ENCODE measurements at regions not wholly inside any gene's neighbourhood (a gene's known extent, or its start where the extent isn't known, plus 50 kb on each side); places are given as distances from the start of the nearest gene placed in this dataset.

DNA sequence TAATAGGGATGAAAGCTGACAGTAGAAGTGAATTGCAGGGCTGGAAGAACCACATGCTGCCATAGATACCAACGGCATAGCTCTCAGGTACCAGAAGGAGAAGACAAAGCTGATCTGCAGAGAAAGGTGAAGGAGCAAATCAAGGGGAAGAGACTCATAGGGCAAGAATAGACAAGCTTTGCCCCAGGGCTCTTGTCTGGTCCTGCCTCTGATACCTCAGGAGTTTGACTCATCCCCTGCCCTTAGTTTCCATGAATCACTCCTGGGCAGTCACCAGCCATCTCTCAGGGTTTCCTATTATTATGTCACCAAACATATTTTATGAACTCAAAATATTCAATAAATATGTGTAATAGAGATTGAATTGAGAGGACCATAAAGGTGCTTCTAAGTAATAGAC is 800.9 kb downstream of the DNAH5 start:
- Histone ChIP-seq H3K4me3 (ENCODE audit: control insufficient read depth in 1 of 7, extremely low read depth in 1 of 7, insufficient read depth in 4 of 7, low read depth in 2 of 7, low read length in 6 of 7) (no peak overlapping the region), H3K27ac (ENCODE audit: insufficient read depth in 1 of 2, low read depth in 1 of 2, low read length in 2 of 2, poor library complexity in 1 of 2, severe bottlenecking in 2 of 2) (no peak overlapping the region), H3K4me1 (ENCODE audit: control extremely low read depth in 1 of 4, control insufficient read depth in 4 of 4, insufficient read depth in 4 of 4, low read length in 3 of 4) (no peaks in the 10 kb centered on the region), H3K9me3 (ENCODE audit: control extremely low read depth in 1 of 5, control insufficient read depth in 4 of 5, insufficient read depth in 2 of 5, low read depth in 1 of 5, low read length in 4 of 5) (peaks cover 0 to 6% (median 2%) of the 10 kb centered on the region in 5 experiments), H3K36me3 (ENCODE audit: control insufficient read depth in 4 of 4, insufficient read depth in 4 of 4, low read length in 3 of 4) (no peaks in the 10 kb centered on the region), H3K27me3 (replicated peaks in 2 of 5; ENCODE audit: control insufficient read depth in 4 of 5, insufficient read depth in 5 of 5, low read length in 4 of 5) (no peaks in the 10 kb centered on the region)
- POLR2A ChIA-PET, result no interaction called here
- no peak for DNase-seq
- WGBS (ENCODE audit: insufficient coverage), result 100% methylated on average over 1 of the region's 1 CpG
- CTCF ChIA-PET, result no interaction called here

DNA sequence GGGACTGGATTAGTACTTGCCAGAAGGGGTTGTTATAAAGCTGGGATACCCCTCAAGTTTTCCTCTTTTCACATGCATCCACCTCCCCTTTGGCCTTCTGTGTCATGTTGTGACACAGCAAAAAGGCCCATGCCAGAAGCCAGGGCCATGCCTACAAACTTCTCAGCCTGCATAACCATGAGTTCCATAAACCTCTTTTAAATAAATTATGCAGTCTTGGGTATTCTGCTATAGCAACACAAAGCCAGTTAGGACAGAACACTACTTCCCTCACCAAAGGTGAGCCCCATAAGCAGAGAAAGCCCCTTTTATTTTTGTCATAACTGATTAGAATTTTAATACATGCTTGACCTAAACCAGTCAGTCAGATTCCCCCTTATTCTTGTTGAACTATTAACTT is 801.3 kb downstream of the DNAH5 start:
- Histone ChIP-seq H3K4me1 (ENCODE audit: control extremely low read depth in 1 of 4, control insufficient read depth in 4 of 4, insufficient read depth in 4 of 4, low read length in 3 of 4) (no peaks in the 10 kb centered on the region), H3K36me3 (ENCODE audit: control insufficient read depth in 4 of 4, insufficient read depth in 4 of 4, low read length in 3 of 4) (no peaks in the 10 kb centered on the region), H3K27me3 (replicated peaks in 2 of 5; ENCODE audit: control insufficient read depth in 4 of 5, insufficient read depth in 5 of 5, low read length in 4 of 5) (no peaks in the 10 kb centered on the region), H3K27ac (ENCODE audit: insufficient read depth in 1 of 2, low read depth in 1 of 2, low read length in 2 of 2, poor library complexity in 1 of 2, severe bottlenecking in 2 of 2) (no peak overlapping the region), H3K4me3 (ENCODE audit: control insufficient read depth in 1 of 7, extremely low read depth in 1 of 7, insufficient read depth in 4 of 7, low read depth in 2 of 7, low read length in 6 of 7) (no peak overlapping the region), H3K9me3 (ENCODE audit: control extremely low read depth in 1 of 5, control insufficient read depth in 4 of 5, insufficient read depth in 2 of 5, low read depth in 1 of 5, low read length in 4 of 5) (peaks cover 0 to 3% (median 0%) of the 10 kb centered on the region in 5 experiments)
- no peak for DNase-seq
- ChIA-PET CTCF (no interaction called here), POLR2A (no interaction called here)

DNA sequence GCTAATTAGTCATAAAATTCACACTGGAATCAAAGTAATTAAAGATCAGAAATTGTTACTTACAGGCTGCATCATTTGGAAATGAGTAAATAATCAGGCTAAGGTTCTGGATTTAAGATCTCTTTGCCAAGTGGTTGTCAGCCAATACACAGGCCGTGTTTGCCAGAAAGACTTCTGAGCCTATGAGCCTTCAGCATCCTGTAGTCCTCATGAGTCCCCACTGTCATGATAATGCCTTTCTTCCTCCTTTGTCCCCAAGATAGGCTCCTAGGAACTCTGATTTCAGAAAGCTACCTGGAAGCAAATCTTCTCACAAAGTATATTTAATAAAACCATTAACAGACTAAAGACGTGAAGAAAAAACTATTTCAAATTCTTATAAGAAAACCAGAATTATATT is 810.5 kb downstream of the DNAH5 start:
- Histone ChIP-seq H3K27me3 (replicated peaks in 2 of 5; ENCODE audit: control insufficient read depth in 4 of 5, insufficient read depth in 5 of 5, low read length in 4 of 5) (no peaks in the 10 kb centered on the region), H3K4me3 (ENCODE audit: control insufficient read depth in 1 of 7, extremely low read depth in 1 of 7, insufficient read depth in 4 of 7, low read depth in 2 of 7, low read length in 6 of 7) (no peak overlapping the region), H3K9me3 (ENCODE audit: control extremely low read depth in 1 of 5, control insufficient read depth in 4 of 5, insufficient read depth in 2 of 5, low read depth in 1 of 5, low read length in 4 of 5) (peaks cover 0 to 3% (median 0%) of the 10 kb centered on the region in 5 experiments), H3K4me1 (ENCODE audit: control extremely low read depth in 1 of 4, control insufficient read depth in 4 of 4, insufficient read depth in 4 of 4, low read length in 3 of 4) (peaks cover 0 to 9% (median 6%) of the 10 kb centered on the region in 4 experiments), H3K36me3 (ENCODE audit: control insufficient read depth in 4 of 4, insufficient read depth in 4 of 4, low read length in 3 of 4) (no peaks in the 10 kb centered on the region), H3K27ac (ENCODE audit: insufficient read depth in 1 of 2, low read depth in 1 of 2, low read length in 2 of 2, poor library complexity in 1 of 2, severe bottlenecking in 2 of 2) (no peak overlapping the region)
- WGBS (ENCODE audit: insufficient coverage), result 100% methylated on average over 2 of the region's 2 CpGs
- POLR2A ChIA-PET, result no interaction called here
- no peak for DNase-seq
- CTCF ChIA-PET, result no interaction called here

DNA sequence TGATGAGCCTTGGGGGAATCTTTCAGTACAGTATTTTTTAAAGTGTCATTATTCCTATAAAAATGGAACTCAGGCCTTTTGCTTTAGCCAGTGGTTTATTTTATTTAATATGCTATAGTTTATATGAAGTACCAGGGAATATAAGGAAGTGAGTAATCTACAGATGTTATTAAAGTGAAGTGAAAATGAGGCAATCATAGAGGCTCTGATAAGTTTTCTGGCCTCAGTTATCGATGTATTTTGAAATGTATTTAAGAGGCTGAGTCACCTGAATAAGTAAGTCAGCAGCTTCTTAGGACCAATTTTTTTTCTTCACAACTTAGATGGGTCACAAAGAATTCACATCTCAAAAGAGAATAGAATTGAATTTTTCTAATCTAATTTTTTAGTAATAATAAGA is 829.0 kb downstream of the DNAH5 start:
- Histone ChIP-seq H3K4me1 (ENCODE audit: control extremely low read depth in 1 of 4, control insufficient read depth in 4 of 4, insufficient read depth in 4 of 4, low read length in 3 of 4) (no peaks in the 10 kb centered on the region), H3K27me3 (replicated peaks in 2 of 5; ENCODE audit: control insufficient read depth in 4 of 5, insufficient read depth in 5 of 5, low read length in 4 of 5) (no peaks in the 10 kb centered on the region), H3K27ac (ENCODE audit: insufficient read depth in 1 of 2, low read depth in 1 of 2, low read length in 2 of 2, poor library complexity in 1 of 2, severe bottlenecking in 2 of 2) (no peak overlapping the region), H3K9me3 (ENCODE audit: control extremely low read depth in 1 of 5, control insufficient read depth in 4 of 5, insufficient read depth in 2 of 5, low read depth in 1 of 5, low read length in 4 of 5) (no peaks in the 10 kb centered on the region), H3K4me3 (ENCODE audit: control insufficient read depth in 1 of 7, extremely low read depth in 1 of 7, insufficient read depth in 4 of 7, low read depth in 2 of 7, low read length in 6 of 7) (no peak overlapping the region), H3K36me3 (ENCODE audit: control insufficient read depth in 4 of 4, insufficient read depth in 4 of 4, low read length in 3 of 4) (no peaks in the 10 kb centered on the region)
- no CpG with 5 or more reads among the region's 1 CpG for WGBS (ENCODE audit: insufficient coverage)
- ChIA-PET POLR2A (interaction anchor here (0.5 kb wide), 1 partner anchor 225 kb away, joined by 3 read pairs; no protein-coding TSS in a partner anchor), CTCF (no interaction called here)
- DNase-seq, result no peak

DNA sequence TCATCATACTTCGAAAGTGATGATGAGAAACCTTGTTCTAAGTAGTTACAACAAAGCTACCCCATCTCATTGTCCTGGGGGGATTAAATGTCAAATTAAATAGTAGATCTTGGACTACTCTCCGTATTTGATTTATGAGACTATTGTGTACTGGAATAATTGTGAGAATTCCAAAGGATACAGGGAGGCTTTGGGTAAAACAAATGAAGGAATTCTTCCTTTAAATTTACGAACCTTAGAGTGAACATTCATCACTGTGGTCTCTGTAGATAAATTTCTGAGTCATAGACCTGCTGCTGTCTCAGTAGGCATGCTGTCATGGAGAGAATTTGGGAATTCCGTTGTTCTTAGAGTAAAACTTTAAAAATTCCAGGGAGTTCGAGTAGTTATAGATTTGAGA is 836.2 kb downstream of the DNAH5 start:
- H3K36me3 ChIP-seq (ENCODE audit: control insufficient read depth in 4 of 4, insufficient read depth in 4 of 4, low read length in 3 of 4), result no peaks in the 10 kb centered on the region
- no peak overlapping the region for H3K4me3 ChIP-seq (ENCODE audit: control insufficient read depth in 1 of 7, extremely low read depth in 1 of 7, insufficient read depth in 4 of 7, low read depth in 2 of 7, low read length in 6 of 7)
- WGBS (ENCODE audit: insufficient coverage), result 94% methylated on average over 2 of the region's 5 CpGs
- ChIA-PET CTCF (no interaction called here), POLR2A (no interaction called here)
- no peaks in the 10 kb centered on the region for H3K4me1 ChIP-seq (ENCODE audit: control extremely low read depth in 1 of 4, control insufficient read depth in 4 of 4, insufficient read depth in 4 of 4, low read length in 3 of 4)
- DNase-seq, result no peak
- H3K27me3 ChIP-seq (replicated peaks in 2 of 5; ENCODE audit: control insufficient read depth in 4 of 5, insufficient read depth in 5 of 5, low read length in 4 of 5), result no peaks in the 10 kb centered on the region
- no peak overlapping the region for H3K27ac ChIP-seq (ENCODE audit: insufficient read depth in 1 of 2, low read depth in 1 of 2, low read length in 2 of 2, poor library complexity in 1 of 2, severe bottlenecking in 2 of 2)
- H3K9me3 ChIP-seq (ENCODE audit: control extremely low read depth in 1 of 5, control insufficient read depth in 4 of 5, insufficient read depth in 2 of 5, low read depth in 1 of 5, low read length in 4 of 5), result no peaks in the 10 kb centered on the region

DNA sequence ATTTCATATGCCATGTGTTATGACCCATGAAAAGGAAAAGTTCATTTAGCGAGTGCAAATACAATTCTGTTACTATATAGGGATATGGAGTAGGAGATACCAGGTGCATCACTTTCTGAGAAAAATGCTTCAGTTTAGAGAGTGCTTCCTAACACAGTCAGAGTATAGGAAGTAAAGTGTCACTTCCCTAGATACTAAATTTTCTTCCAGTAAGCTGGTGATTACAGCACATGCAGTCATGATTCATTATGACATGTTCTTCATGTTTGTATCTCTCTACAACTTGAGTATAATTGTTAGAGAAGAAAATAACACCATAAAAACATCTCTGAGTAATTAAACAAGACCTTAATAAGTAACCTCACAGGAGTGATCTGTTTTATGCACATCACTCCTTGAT is 837.0 kb downstream of the DNAH5 start:
- no CpG with 5 or more reads among the region's 1 CpG for WGBS (ENCODE audit: insufficient coverage)
- ChIA-PET CTCF (no interaction called here), POLR2A (no interaction called here)
- no peak overlapping the region for H3K4me3 ChIP-seq (ENCODE audit: control insufficient read depth in 1 of 7, extremely low read depth in 1 of 7, insufficient read depth in 4 of 7, low read depth in 2 of 7, low read length in 6 of 7)
- no peaks in the 10 kb centered on the region for H3K9me3 ChIP-seq (ENCODE audit: control extremely low read depth in 1 of 5, control insufficient read depth in 4 of 5, insufficient read depth in 2 of 5, low read depth in 1 of 5, low read length in 4 of 5)
- DNase-seq, result peak in 2 of 3 donors; percentile 0 to 1
- no peak overlapping the region for H3K27ac ChIP-seq (ENCODE audit: insufficient read depth in 1 of 2, low read depth in 1 of 2, low read length in 2 of 2, poor library complexity in 1 of 2, severe bottlenecking in 2 of 2)
- no peaks in the 10 kb centered on the region for H3K4me1 ChIP-seq (ENCODE audit: control extremely low read depth in 1 of 4, control insufficient read depth in 4 of 4, insufficient read depth in 4 of 4, low read length in 3 of 4)
- no peaks in the 10 kb centered on the region for H3K27me3 ChIP-seq (replicated peaks in 2 of 5; ENCODE audit: control insufficient read depth in 4 of 5, insufficient read depth in 5 of 5, low read length in 4 of 5)
- no peaks in the 10 kb centered on the region for H3K36me3 ChIP-seq (ENCODE audit: control insufficient read depth in 4 of 4, insufficient read depth in 4 of 4, low read length in 3 of 4)

DNA sequence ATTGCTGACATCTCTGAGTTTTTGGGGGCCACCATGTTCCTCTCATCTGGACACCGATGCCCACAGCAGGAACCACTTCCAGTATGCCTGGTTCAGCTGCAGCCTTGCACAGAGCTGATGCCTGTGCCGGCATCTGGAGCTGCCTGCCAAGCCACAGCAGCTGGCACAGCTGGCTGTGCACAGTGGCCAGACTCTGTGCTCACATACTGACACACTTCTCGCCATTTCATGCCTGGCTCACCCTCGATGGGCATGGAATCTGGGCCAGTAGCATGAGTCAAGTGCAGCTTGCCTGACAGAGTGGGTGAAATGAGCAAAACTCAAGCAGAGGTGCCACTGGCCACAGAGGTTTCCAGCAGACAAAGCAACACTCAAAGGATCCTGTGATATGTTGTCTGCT is 863.4 kb downstream of the DNAH5 start:
- H3K9me3 ChIP-seq (ENCODE audit: control extremely low read depth in 1 of 5, control insufficient read depth in 4 of 5, insufficient read depth in 2 of 5, low read depth in 1 of 5, low read length in 4 of 5), result peaks cover 0 to 12% (median 7%) of the 10 kb centered on the region in 5 experiments
- no peaks in the 10 kb centered on the region for H3K27me3 ChIP-seq (replicated peaks in 2 of 5; ENCODE audit: control insufficient read depth in 4 of 5, insufficient read depth in 5 of 5, low read length in 4 of 5)
- H3K36me3 ChIP-seq (ENCODE audit: control insufficient read depth in 4 of 4, insufficient read depth in 4 of 4, low read length in 3 of 4), result no peaks in the 10 kb centered on the region
- no peak overlapping the region for H3K4me3 ChIP-seq (ENCODE audit: control insufficient read depth in 1 of 7, extremely low read depth in 1 of 7, insufficient read depth in 4 of 7, low read depth in 2 of 7, low read length in 6 of 7)
- no peak for DNase-seq
- CTCF ChIA-PET, result no interaction called here
- 100% methylated on average over 4 of the region's 4 CpGs for WGBS (ENCODE audit: insufficient coverage)
- no peak overlapping the region for H3K27ac ChIP-seq (ENCODE audit: insufficient read depth in 1 of 2, low read depth in 1 of 2, low read length in 2 of 2, poor library complexity in 1 of 2, severe bottlenecking in 2 of 2)
- H3K4me1 ChIP-seq (ENCODE audit: control extremely low read depth in 1 of 4, control insufficient read depth in 4 of 4, insufficient read depth in 4 of 4, low read length in 3 of 4), result no peaks in the 10 kb centered on the region
- POLR2A ChIA-PET, result no interaction called here

Measured in common myeloid progenitor, CD34-positive (primary cell).